Hematopoietic multipotent progenitor cell treated with erythropoietin and hydrocortisone succinate and interleukin-3 and kit ligand, for 15 days (in vitro differentiated cells): ENCODE measurements at regions not wholly inside any gene's neighbourhood (a gene's known extent, or its start where the extent isn't known, plus 50 kb on each side); places are given as distances from the start of the nearest gene placed in this dataset.

Experiments
- DNase-seq: peaks from one replicate; pipeline ENCODE4 v3.0.0-alpha.2; 2015; ENCODE audit warnings: low spot score

GRCh38 chr7:28293527-28293835 lies 112.9 kb upstream of the JAZF1 start:
- DNase-seq, result no peak

- peak; percentile 81 for DNase-seq
Observed at GRCh38 chr7:28296571-28297483, 115.5 kb upstream of the CREB5 start.

- DNase-seq, result no peak
Observed at GRCh38 chr7:28297801-28298459, 114.4 kb upstream of the CREB5 start.

- DNase-seq, result peak; percentile 34
Observed at GRCh38 chr7:28298870-28299518, 113.3 kb upstream of the CREB5 start.

GRCh38 chr7:28299556-28299955 lies 112.8 kb upstream of the CREB5 start:
- no peak for DNase-seq

- DNase-seq, result no peak
Observed at GRCh38 chr7:28300488-28300887, 111.8 kb upstream of the CREB5 start.

GRCh38 chr7:28301148-28301641 lies 111.1 kb upstream of the CREB5 start:
- no peak for DNase-seq

- DNase-seq, result no peak
Observed at GRCh38 chr7:28304290-28304689, 108.0 kb upstream of the CREB5 start.

- DNase-seq, result no peak
Observed at GRCh38 chr7:28309704-28310459, 102.4 kb upstream of the CREB5 start.

GRCh38 chr7:28310460-28310848 lies 101.9 kb upstream of the CREB5 start:
- no peak for DNase-seq

- no peak for DNase-seq
Observed at GRCh38 chr7:28311670-28312069, 100.6 kb upstream of the CREB5 start.

GRCh38 chr7:28312948-28313347 lies 99.4 kb upstream of the CREB5 start:
- no peak for DNase-seq

- no peak for DNase-seq
Observed at GRCh38 chr7:28314841-28315240, 97.5 kb upstream of the CREB5 start.

- DNase-seq, result no peak
Observed at GRCh38 chr7:28315565-28316410, 96.5 kb upstream of the CREB5 start.

- no peak for DNase-seq
Observed at GRCh38 chr7:28316489-28316888, 95.8 kb upstream of the CREB5 start.

- DNase-seq, result no peak
Observed at GRCh38 chr7:28318101-28318762, 94.1 kb upstream of the CREB5 start.

GRCh38 chr7:28323833-28324232 lies 88.5 kb upstream of the CREB5 start:
- no peak for DNase-seq

- DNase-seq, result no peak
Observed at GRCh38 chr7:28328146-28328545, 84.2 kb upstream of the CREB5 start.

- no peak for DNase-seq
Observed at GRCh38 chr7:28328822-28329660, 83.3 kb upstream of the CREB5 start.
